PC-9 (cell line): ENCODE measurements at regions not wholly inside any gene's neighbourhood (a gene's known extent, or its start where the extent isn't known, plus 50 kb on each side); places are given as distances from the start of the nearest gene placed in this dataset.

Experiments
- BruUV-seq: library from RNA; stranded (reverse); fragments of 400-500 nt; replicated peaks from 2 replicates; lab custom pipeline; 2021; lab: Mats Ljungman, UMichigan
- CTCF ChIA-PET: fragments of 300-600 bp; sonication (Branson Sonifier 250); formaldehyde crosslinking; loops from one replicate; lab custom pipeline; 2022; ENCODE audit warnings: antibody characterized with exemption; lab: Charles Lee
- POLR2A ChIA-PET: fragments of 300-600 bp; sonication (Branson Sonifier 250); formaldehyde crosslinking; loops from one replicate; lab custom pipeline; 2022; ENCODE audit warnings: antibody characterized with exemption; ENCODE audit not compliant: unreplicated experiment; lab: Charles Lee
- DNase-seq, 2 experiments: peaks; one replicate each; pipeline versions ENCODE4 v3.0.0 to v3.0.0-alpha.2; 2015 to 2022; ENCODE audit warnings: mixed read lengths in 1 of 2
- H2AFZ ChIP-seq: fragments of 200-600 bp; sonication (generic); 2 replicates; pipeline ENCODE4 v1.8.1; 2017; ENCODE audit warnings: antibody characterized with exemption
- H3F3A ChIP-seq: fragments of 200-600 bp; sonication (generic); 2 replicates; pipeline ENCODE4 v1.8.1; 2017; ENCODE audit warnings: antibody characterized with exemption, mild to moderate bottlenecking, low read depth; ENCODE audit not compliant: insufficient read depth
- H3K27ac ChIP-seq: fragments of 200-600 bp; sonication (generic); 2 replicates; pipeline ENCODE4 v1.6.1; 2016; ENCODE audit warnings: mixed run types
- H3K27me3 ChIP-seq: fragments of 200-600 bp; sonication (generic); 2 replicates; pipeline ENCODE4 v1.6.1; 2016; ENCODE audit warnings: low read depth, mixed run types; ENCODE audit not compliant: insufficient read depth
- H3K36me3 ChIP-seq: fragments of 200-600 bp; sonication (generic); 2 replicates; pipeline ENCODE4 v1.6.1; 2016; ENCODE audit warnings: low read depth, mixed run types
- H3K4me1 ChIP-seq: fragments of 200-600 bp; sonication (generic); replicated peaks from 2 replicates; pipeline ENCODE4 v1.6.1; 2016; ENCODE audit warnings: mixed run types; ENCODE audit not compliant: insufficient read depth
- H3K4me2 ChIP-seq: fragments of 200-600 bp; sonication (generic); 2 replicates; pipeline ENCODE4 v1.6.1; 2017; ENCODE audit warnings: mixed run types
- H3K4me3 ChIP-seq: fragments of 200-600 bp; sonication (generic); 2 replicates; pipeline ENCODE4 v1.6.1; 2016; ENCODE audit warnings: mixed run types
- H3K79me2 ChIP-seq: fragments of 200-600 bp; sonication (generic); 2 replicates; pipeline ENCODE4 v1.6.1; 2017; ENCODE audit warnings: low read depth, mixed run types
- H3K9me2 ChIP-seq: fragments of 200-600 bp; sonication (generic); 2 replicates; pipeline ENCODE4 v1.8.1; 2017; ENCODE audit warnings: mild to moderate bottlenecking; ENCODE audit not compliant: insufficient read depth
- H3K9me3 ChIP-seq: fragments of 200-600 bp; sonication (generic); 2 replicates; pipeline ENCODE4 v1.8.1; 2016; ENCODE audit warnings: low read depth; ENCODE audit not compliant: insufficient read depth
- H4K20me1 ChIP-seq: fragments of 200-600 bp; sonication (generic); 2 replicates; pipeline ENCODE4 v1.8.1; 2017; ENCODE audit not compliant: insufficient read depth
- EZH2 ChIP-seq: fragments of 200-600 bp; sonication (generic); IDR thresholded peaks from 2 replicates; pipeline ENCODE4 v1.8.0; 2017; ENCODE audit warnings: antibody characterized with exemption, low read depth
- intact Hi-C: fragments of 100-400 bp; cut with micrococcal nuclease; formaldehyde crosslinking; loops from one replicate; pipeline ENCODE4 v1.10.0; 2022; ENCODE audit not compliant: unreplicated experiment
- TF ChIP-seq, protein P1 (sequence below): fragments of 200-600 bp; sonication (generic); conservative IDR thresholded peaks from 2 replicates; pipeline ENCODE4 v1.6.1; 2017; ENCODE audit warnings: mixed run types, antibody characterized with exemption, mild to moderate bottlenecking, moderate library complexity

DNA sequence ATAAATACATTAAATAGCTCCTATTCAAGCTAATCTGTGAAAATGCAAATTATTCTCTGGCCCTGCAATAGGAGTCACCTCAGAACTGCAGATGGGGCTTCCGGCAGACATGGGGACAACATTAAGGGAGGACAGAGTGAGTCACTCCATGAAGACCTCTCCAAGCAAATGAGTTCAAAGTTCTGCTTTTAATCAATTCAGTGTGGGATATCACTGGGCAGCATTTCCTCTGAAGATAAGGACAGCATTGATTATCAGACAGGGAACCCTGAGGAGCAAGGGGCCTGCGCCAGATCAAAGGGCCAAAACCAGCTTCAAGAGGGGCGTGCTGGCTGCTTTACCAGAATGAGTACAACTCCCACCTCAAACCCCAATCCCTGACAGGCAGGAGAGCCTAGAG lies 356.9 kb upstream of the KLHL29 start:
- no peaks in the 10 kb centered on the region for H4K20me1 ChIP-seq
- H3K27me3 ChIP-seq = peaks cover 26% of the 10 kb centered on the region
- H3K9me2 ChIP-seq = no peaks in the 10 kb centered on the region
- H3K36me3 ChIP-seq = no peaks in the 10 kb centered on the region
- POLR2A ChIA-PET = no interaction called here
- H3K79me2 ChIP-seq = no peaks in the 10 kb centered on the region
- H3K9me3 ChIP-seq = no peaks in the 10 kb centered on the region
- DNase-seq = no peak
- CTCF ChIA-PET = no interaction called here
- intact Hi-C loops = no loop called here
- H3K4me2 ChIP-seq = no peak overlapping the region
- H3K4me3 ChIP-seq = no peak overlapping the region
- TF ChIP-seq, protein P1, sequence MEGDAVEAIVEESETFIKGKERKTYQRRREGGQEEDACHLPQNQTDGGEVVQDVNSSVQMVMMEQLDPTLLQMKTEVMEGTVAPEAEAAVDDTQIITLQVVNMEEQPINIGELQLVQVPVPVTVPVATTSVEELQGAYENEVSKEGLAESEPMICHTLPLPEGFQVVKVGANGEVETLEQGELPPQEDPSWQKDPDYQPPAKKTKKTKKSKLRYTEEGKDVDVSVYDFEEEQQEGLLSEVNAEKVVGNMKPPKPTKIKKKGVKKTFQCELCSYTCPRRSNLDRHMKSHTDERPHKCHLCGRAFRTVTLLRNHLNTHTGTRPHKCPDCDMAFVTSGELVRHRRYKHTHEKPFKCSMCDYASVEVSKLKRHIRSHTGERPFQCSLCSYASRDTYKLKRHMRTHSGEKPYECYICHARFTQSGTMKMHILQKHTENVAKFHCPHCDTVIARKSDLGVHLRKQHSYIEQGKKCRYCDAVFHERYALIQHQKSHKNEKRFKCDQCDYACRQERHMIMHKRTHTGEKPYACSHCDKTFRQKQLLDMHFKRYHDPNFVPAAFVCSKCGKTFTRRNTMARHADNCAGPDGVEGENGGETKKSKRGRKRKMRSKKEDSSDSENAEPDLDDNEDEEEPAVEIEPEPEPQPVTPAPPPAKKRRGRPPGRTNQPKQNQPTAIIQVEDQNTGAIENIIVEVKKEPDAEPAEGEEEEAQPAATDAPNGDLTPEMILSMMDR = no peak
- TF ChIP-seq EZH2 = no peak
- BruUV-seq = no TSS peak
- H3K27ac ChIP-seq = no peak overlapping the region
- no peaks in the 10 kb centered on the region for H3K4me1 ChIP-seq
- H3F3A ChIP-seq = no peaks in the 10 kb centered on the region
- no peak overlapping the region for H2AFZ ChIP-seq

DNA sequence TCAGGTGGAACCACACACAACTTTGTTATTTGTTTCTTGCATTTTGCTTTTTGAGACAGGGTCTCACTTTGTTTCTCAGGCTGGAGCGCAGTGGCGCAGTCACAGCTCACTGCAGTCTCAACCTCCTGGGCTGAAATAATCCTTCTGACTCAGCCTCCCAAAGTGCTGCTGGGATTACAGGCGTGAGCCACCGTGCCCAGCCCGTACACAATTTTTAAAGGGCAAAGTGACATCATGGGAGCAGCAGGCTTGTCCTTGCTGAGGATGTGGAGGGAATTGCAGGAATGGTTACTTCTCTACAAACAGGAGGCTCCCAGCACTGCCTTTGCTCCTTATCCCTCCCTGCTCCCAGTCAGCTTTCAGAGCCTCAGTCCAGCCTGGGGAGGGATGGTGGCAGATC lies 355.9 kb upstream of the KLHL29 start:
- intact Hi-C loops = no loop called here
- Histone ChIP-seq H2AFZ (no peak overlapping the region), H3F3A (no peaks in the 10 kb centered on the region), H4K20me1 (no peaks in the 10 kb centered on the region), H3K4me3 (no peak overlapping the region), H3K27me3 (peaks cover 26% of the 10 kb centered on the region), H3K4me2 (no peak overlapping the region), H3K9me2 (no peaks in the 10 kb centered on the region), H3K9me3 (no peaks in the 10 kb centered on the region), H3K79me2 (no peaks in the 10 kb centered on the region), H3K27ac (no peak overlapping the region), H3K36me3 (no peaks in the 10 kb centered on the region), H3K4me1 (no peaks in the 10 kb centered on the region)
- ChIA-PET CTCF (no interaction called here), POLR2A (no interaction called here)
- TF ChIP-seq, protein P1 = no peak
- no peak for TF ChIP-seq EZH2
- no TSS peak for BruUV-seq
- no peak for DNase-seq

DNA sequence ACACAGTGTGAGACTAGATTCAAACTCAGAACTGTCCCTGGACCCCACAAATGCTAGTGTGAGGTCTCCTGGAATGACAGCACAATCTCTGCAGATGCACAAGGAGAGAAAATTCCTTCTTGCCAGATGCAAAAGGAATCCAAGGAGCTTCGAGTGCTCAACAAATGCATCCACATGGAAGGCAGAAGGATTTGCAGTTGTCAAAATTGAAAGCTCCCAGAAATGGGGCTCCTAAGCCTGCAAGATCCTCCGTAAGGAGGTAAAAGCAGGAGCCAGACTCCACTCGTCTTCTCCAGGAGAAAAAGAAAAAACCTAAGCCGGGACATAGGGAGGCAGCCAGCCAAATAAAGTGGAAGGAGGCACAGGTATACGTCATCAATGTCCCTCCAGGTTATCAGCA lies 355.0 kb upstream of the KLHL29 start:
- Histone ChIP-seq H3K9me2 (no peaks in the 10 kb centered on the region), H3K27me3 (peaks cover 26% of the 10 kb centered on the region), H3F3A (no peaks in the 10 kb centered on the region), H3K79me2 (no peaks in the 10 kb centered on the region), H2AFZ (no peak overlapping the region), H4K20me1 (no peaks in the 10 kb centered on the region), H3K36me3 (no peaks in the 10 kb centered on the region), H3K27ac (no peak overlapping the region), H3K4me3 (no peak overlapping the region), H3K4me1 (no peaks in the 10 kb centered on the region), H3K9me3 (no peaks in the 10 kb centered on the region), H3K4me2 (no peak overlapping the region)
- no peak for DNase-seq
- intact Hi-C loops = no loop called here
- POLR2A ChIA-PET = no interaction called here
- no TSS peak for BruUV-seq
- TF ChIP-seq EZH2 = no peak
- TF ChIP-seq, protein P1 = no peak
- CTCF ChIA-PET = no interaction called here
